Endothelial cell of umbilical vein (primary cell): ENCODE measurements at regions not wholly inside any gene's neighbourhood (a gene's known extent, or its start where the extent isn't known, plus 50 kb on each side); places are given as distances from the start of the nearest gene placed in this dataset.

Experiments
- BruUV-seq: library from RNA; stranded (reverse); fragments of 400-500 nt; replicated peaks from 2 replicates; lab custom pipeline; 2021; lab: Mats Ljungman, UMichigan
- CTCF ChIA-PET: fragments of 300-600, 350-600 bp; sonication (Branson Sonifier 250); formaldehyde crosslinking; loops from one replicate; lab custom pipeline; 2021; ENCODE audit warnings: antibody characterized with exemption, inconsistent platforms; lab: Charles Lee
- POLR2A ChIA-PET: fragments of 300-600, 350-600 bp; sonication (Branson Sonifier 250); formaldehyde crosslinking; loops from one replicate; lab custom pipeline; 2021; ENCODE audit warnings: antibody characterized with exemption, inconsistent platforms; lab: Charles Lee
- DNase-seq: peaks from one replicate; pipeline ENCODE4 v3.0.0-alpha.2; 2011; ENCODE audit warnings: low read depth, low spot score
- FAIRE-seq: peaks from 2 replicates; lab custom pipeline; 2011; peaks lifted over from hg19 to GRCh38; lab: Jason Lieb, UNC
- H2AFZ ChIP-seq: 2 replicates; pipeline ENCODE4 v1.6.0; 2012; ENCODE audit warnings: low read depth, low read length, control low read depth, inconsistent platforms
- H3K27ac ChIP-seq: 2 replicates; pipeline ENCODE4 v1.5.1; 2011; ENCODE audit warnings: low read depth, mild to moderate bottlenecking, control low read depth, low read length, moderate library complexity; ENCODE audit not compliant: insufficient read depth
- H3K27me3 ChIP-seq, 2 experiments: 2 replicates each; pipeline versions ENCODE4 v1.6.0 to v1.6.1; 2011; ENCODE audit warnings: low read length in 2 of 2, mixed read lengths in 1 of 2; ENCODE audit not compliant: control insufficient read depth in 2 of 2, insufficient read depth in 2 of 2
- H3K36me3 ChIP-seq, 2 experiments: 2 replicates in 1 of 2; 3 replicates in 1 of 2; pipeline ENCODE4 v1.5.1; 2011; ENCODE audit warnings: low read length in 2 of 2, mild to moderate bottlenecking in 1 of 2, moderate library complexity in 1 of 2; ENCODE audit not compliant: control insufficient read depth in 2 of 2, insufficient read depth in 2 of 2; ENCODE audit errors: extremely low read depth in 1 of 2
- H3K4me1 ChIP-seq: 3 replicates; pipeline ENCODE4 v1.5.1; 2011; ENCODE audit warnings: mild to moderate bottlenecking, low read length; ENCODE audit not compliant: control insufficient read depth, insufficient read depth; ENCODE audit errors: extremely low read depth
- H3K4me2 ChIP-seq: 2 replicates; pipeline ENCODE4 v1.6.1; 2011; ENCODE audit warnings: low read length, control low read depth, mixed read lengths; ENCODE audit not compliant: insufficient read depth
- H3K4me3 ChIP-seq, 3 experiments: fragments of 200-600 bp in 1 of 3; sonication (generic), shearing (Covaris generic) in 1 of 3; replicated peaks in 1 of 3; 2 replicates each; pipeline ENCODE4 v1.5.1; 2011 to 2016; ENCODE audit warnings: control low read depth in 3 of 3, low read length in 3 of 3, mild to moderate bottlenecking in 2 of 3, inconsistent platforms in 1 of 3, low read depth in 1 of 3, moderate library complexity in 1 of 3; ENCODE audit not compliant: insufficient read depth in 1 of 3
- H3K79me2 ChIP-seq: 2 replicates; pipeline ENCODE4 v1.6.0; 2012; ENCODE audit warnings: low read length, inconsistent platforms; ENCODE audit not compliant: control insufficient read depth, insufficient read depth
- H3K9ac ChIP-seq: replicated peaks from 2 replicates; pipeline ENCODE3; 2011; ENCODE audit warnings: low read length, control low read depth; ENCODE audit not compliant: insufficient read depth; ENCODE audit errors: extremely low read depth
- H3K9me1 ChIP-seq: replicated peaks from 3 replicates; pipeline ENCODE4 v1.6.0; 2011; ENCODE audit warnings: mild to moderate bottlenecking, low read length; ENCODE audit not compliant: control insufficient read depth, insufficient read depth; ENCODE audit errors: extremely low read depth
- H3K9me3 ChIP-seq: replicated peaks from 2 replicates; pipeline ENCODE4 v1.5.1; 2012; ENCODE audit warnings: low read length, inconsistent platforms; ENCODE audit not compliant: control insufficient read depth, insufficient read depth
- H4K20me1 ChIP-seq: replicated peaks from 2 replicates; pipeline ENCODE3; 2011; ENCODE audit warnings: mild to moderate bottlenecking, low read length; ENCODE audit not compliant: control insufficient read depth, insufficient read depth; ENCODE audit errors: extremely low read depth
- EZH2 ChIP-seq: IDR thresholded peaks from 2 replicates; pipeline ENCODE4 v1.6.1; 2012; ENCODE audit warnings: borderline replicate concordance, low read depth, mild to moderate bottlenecking, moderate library complexity, low read length, inconsistent platforms; ENCODE audit not compliant: severe bottlenecking
- FOS ChIP-seq: IDR thresholded peaks from 2 replicates; pipeline ENCODE4 v1.6.1; 2011; ENCODE audit warnings: mild to moderate bottlenecking, low read length, moderate library complexity, borderline replicate concordance; ENCODE audit not compliant: insufficient read depth
- GATA2 ChIP-seq: IDR thresholded peaks from 2 replicates; pipeline ENCODE4 v1.7.0; 2011; ENCODE audit warnings: low read depth, mild to moderate bottlenecking, moderate library complexity, mixed read lengths, low read length; ENCODE audit not compliant: insufficient read length, insufficient read depth
- JUN ChIP-seq: IDR thresholded peaks from 2 replicates; pipeline ENCODE4 v1.6.1; 2011; ENCODE audit warnings: borderline replicate concordance, low read depth; ENCODE audit not compliant: insufficient read length, insufficient read depth
- MYC ChIP-seq: IDR thresholded peaks from one replicate; pipeline ENCODE4 v1.6.1; 2011; ENCODE audit warnings: mild to moderate bottlenecking, low read depth, low read length
- POLR2A ChIP-seq: IDR thresholded peaks from 2 replicates; pipeline ENCODE4 v1.6.1; 2012; ENCODE audit warnings: low read depth, mild to moderate bottlenecking, control low read depth, low read length
- POLR2AphosphoS5 ChIP-seq: IDR thresholded peaks from 2 replicates; pipeline ENCODE4 v1.6.1; 2012; ENCODE audit warnings: low read depth, mild to moderate bottlenecking, control low read depth, low read length, moderate library complexity; ENCODE audit not compliant: insufficient read depth
- dilution Hi-C: fragments of 300-500 bp; cut with MboI; formaldehyde crosslinking; loops from one replicate; pipeline ENCODE4 v1.15.0; 2019; ENCODE audit warnings: low sequenced_read_pairs; ENCODE audit not compliant: extremely low pct_ligation_motif_present
- intact Hi-C: fragments of 100-400 bp; cut with micrococcal nuclease; formaldehyde crosslinking; loops from one replicate; pipeline ENCODE4 v1.10.0; 2022
- TF ChIP-seq, protein P1 (sequence below): IDR thresholded peaks from 2 replicates; pipeline ENCODE4 v1.6.1; 2011; ENCODE audit not compliant: insufficient read depth, insufficient read length
- TF ChIP-seq, protein P2 (sequence below), 2 donors: IDR thresholded peaks; 1 replicate in 1 of 2; 2 replicates in 1 of 2; pipeline ENCODE4 v1.5.1; 2011; ENCODE audit warnings: low read length in 2 of 2, mild to moderate bottlenecking in 2 of 2, moderate library complexity in 2 of 2, control low read depth in 1 of 2, inconsistent platforms in 1 of 2, low read depth in 1 of 2; ENCODE audit not compliant: insufficient read depth in 1 of 2; ENCODE audit errors: extremely low read depth in 1 of 2

GRCh38 chr2:102927854-102928267 is 166.0 kb downstream of the TMEM182 start:
- intact Hi-C loops (no loop called here), dilution Hi-C loops (no loop called here)
- TF ChIP-seq JUN = no peak
- no peak for TF ChIP-seq POLR2A
- no peak for TF ChIP-seq GATA2
- TF ChIP-seq, protein P1, sequence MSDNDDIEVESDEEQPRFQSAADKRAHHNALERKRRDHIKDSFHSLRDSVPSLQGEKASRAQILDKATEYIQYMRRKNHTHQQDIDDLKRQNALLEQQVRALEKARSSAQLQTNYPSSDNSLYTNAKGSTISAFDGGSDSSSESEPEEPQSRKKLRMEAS = no peak
- TF ChIP-seq MYC = no peak
- no peak for TF ChIP-seq EZH2
- no peak for TF ChIP-seq FOS
- TF ChIP-seq, protein P2, sequence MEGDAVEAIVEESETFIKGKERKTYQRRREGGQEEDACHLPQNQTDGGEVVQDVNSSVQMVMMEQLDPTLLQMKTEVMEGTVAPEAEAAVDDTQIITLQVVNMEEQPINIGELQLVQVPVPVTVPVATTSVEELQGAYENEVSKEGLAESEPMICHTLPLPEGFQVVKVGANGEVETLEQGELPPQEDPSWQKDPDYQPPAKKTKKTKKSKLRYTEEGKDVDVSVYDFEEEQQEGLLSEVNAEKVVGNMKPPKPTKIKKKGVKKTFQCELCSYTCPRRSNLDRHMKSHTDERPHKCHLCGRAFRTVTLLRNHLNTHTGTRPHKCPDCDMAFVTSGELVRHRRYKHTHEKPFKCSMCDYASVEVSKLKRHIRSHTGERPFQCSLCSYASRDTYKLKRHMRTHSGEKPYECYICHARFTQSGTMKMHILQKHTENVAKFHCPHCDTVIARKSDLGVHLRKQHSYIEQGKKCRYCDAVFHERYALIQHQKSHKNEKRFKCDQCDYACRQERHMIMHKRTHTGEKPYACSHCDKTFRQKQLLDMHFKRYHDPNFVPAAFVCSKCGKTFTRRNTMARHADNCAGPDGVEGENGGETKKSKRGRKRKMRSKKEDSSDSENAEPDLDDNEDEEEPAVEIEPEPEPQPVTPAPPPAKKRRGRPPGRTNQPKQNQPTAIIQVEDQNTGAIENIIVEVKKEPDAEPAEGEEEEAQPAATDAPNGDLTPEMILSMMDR (IDR thresholded peaks at IDR 0.05; ENCODE audit: extremely low read depth in 1 of 2, insufficient read depth in 1 of 2, low read depth in 1 of 2, low read length in 2 of 2) = no peak
- no peak for TF ChIP-seq POLR2AphosphoS5
- Histone ChIP-seq H3K4me1 (no peaks in the 10 kb centered on the region), H3K27me3 (no peaks in the 10 kb centered on the region), H3K9ac (no peak overlapping the region), H3K9me1 (no peaks in the 10 kb centered on the region), H2AFZ (no peak overlapping the region), H3K79me2 (no peaks in the 10 kb centered on the region), H3K9me3 (no peaks in the 10 kb centered on the region), H3K4me3 (no peak overlapping the region), H3K27ac (no peak overlapping the region), H3K36me3 (no peaks in the 10 kb centered on the region), H4K20me1 (no peaks in the 10 kb centered on the region), H3K4me2 (no peak overlapping the region)
- ChIA-PET CTCF (no interaction called here), POLR2A (no interaction called here)
- DNase-seq = no peak
- BruUV-seq = no TSS peak
- FAIRE-seq = no peak
